ENCODE measurements at regions not wholly inside any gene's neighbourhood (a gene's known extent, or its start where the extent isn't known, plus 50 kb on each side); places are given as distances from the start of the nearest gene placed in this dataset.

- TF ChIP-seq MAX (IDR thresholded peaks at IDR 0.05) (no peak), TAF1 (IDR thresholded peaks at IDR 0.05; ENCODE audit: low read depth, low read length) (no peak), POLR2AphosphoS5 (IDR thresholded peaks at IDR 0.05; ENCODE audit: low read depth, low read length) (no peak), CTCF (IDR thresholded peaks at IDR 0.05; ENCODE audit: control extremely low read depth in 1 of 3, insufficient read depth in 1 of 3, low read depth in 1 of 3, low read length in 3 of 3) (no peak), ZNF274 (IDR thresholded peaks at IDR 0.05; ENCODE audit: borderline replicate concordance, extremely low read depth, low read length) (no peak), RBBP5 (IDR thresholded peaks at IDR 0.05; ENCODE audit: borderline replicate concordance, low read depth, low read length) (no peak), BRCA1 (IDR thresholded peaks at IDR 0.05; ENCODE audit: low read depth, low read length) (no peak), POLR2A (IDR thresholded peaks at IDR 0.05; ENCODE audit: control extremely low read depth in 1 of 2, low read depth in 2 of 2, low read length in 2 of 2) (no peak), SIX5 (IDR thresholded peaks at IDR 0.05; ENCODE audit: low read depth, low read length) (no peak), RXRA (IDR thresholded peaks at IDR 0.05; ENCODE audit: insufficient read depth, low read depth, low read length) (no peak)
Observed at GRCh38 chr12:115485967-115486366, 791.5 kb downstream of the MED13L start.

All from H1 (cell line).